Pancreas (tissue), 10 donors: ENCODE measurements at regions not wholly inside any gene's neighbourhood (a gene's known extent, or its start where the extent isn't known, plus 50 kb on each side); places are given as distances from the start of the nearest gene placed in this dataset.

Experiments
- ATAC-seq, 4 donors: fragments of 200-7000 bp; cut with Tn5 transposase; one replicate each; pipeline versions ENCODE4 v1.8.0 to v1.9.1; 2020; ENCODE audit warnings: mild to moderate bottlenecking in 4 of 4, moderate library complexity in 4 of 4
- DNase-seq, 6 donors: peaks; one replicate each; pipeline ENCODE4 v3.0.0-alpha.2; 2020
- FAIRE-seq: peaks from 2 replicates; lab custom pipeline; 2012; peaks lifted over from hg19 to GRCh38; lab: Jason Lieb, UNC
- H3K27ac ChIP-seq, 4 donors: fragments of 200-600 bp; sonication (generic); 1 replicate in 3 of 4; 2 replicates in 1 of 4; pipeline versions ENCODE4 v1.5.0 to v1.8.0; 2020
- H3K27me3 ChIP-seq, 4 donors: fragments of 200-600 bp; one replicate each; pipeline ENCODE4 v1.8.0; 2021
- H3K36me3 ChIP-seq, 3 donors: fragments of 200-600 bp; sonication (generic) in 1 of 3; one replicate each; pipeline versions ENCODE4 v1.5.0 to v1.8.0; 2020 to 2021
- H3K4me1 ChIP-seq, 3 donors: fragments of 200-600 bp; one replicate each; pipeline ENCODE4 v1.8.0; 2021
- H3K4me3 ChIP-seq, 4 donors: fragments of 200-600 bp; sonication (generic) in 2 of 4; one replicate each; pipeline versions ENCODE4 v1.5.0 to v1.8.0; 2020 to 2021
- H3K9me3 ChIP-seq, 4 donors: fragments of 200-600 bp; one replicate each; pipeline ENCODE4 v1.8.0; 2021
- WGBS, 2 donors: extraction: QIAGEN DNeasy Blood & Tissue Kit; methylation state at CpG; one replicate each; pipeline ENCODE4 v1.1.7; 2013; 5-methylcytosine and 5-hydroxymethylcytosine counted together
- intact Hi-C, 3 donors: fragments of 100-400 bp; cut with DNase I; formaldehyde crosslinking; loops; one replicate each; pipeline versions ENCODE4 v1.11.1 to v1.14.2; 2022
- TF ChIP-seq, protein P1 (sequence below), 4 donors: fragments of 200-600 bp; sonication (generic) in 3 of 4; IDR thresholded peaks; one replicate each; pipeline versions ENCODE4 v1.5.0 to v1.8.0; 2021; ENCODE audit warnings: antibody characterized with exemption in 4 of 4
- donor health status: healthy with polysubstance abuse.
- donor health status: DM: no; HTN: no; CAD: no; lungs with moderate emphysema.
- donor health status: DM: no; HTN: no; CAD: no.
- donor health status: control.
- donor health status: control.
- donor health status: Bipolar disorder and iron deficiency.
- donor health status: DM: yes; HTN: yes; CAD: no.
- donor health status: DM: no; HTN: no; CAD: no.
- donor health status: DM: no; HTN: no; CAD: no.
- donor health status: DM: yes; HTN: yes; CAD: no.

DNA sequence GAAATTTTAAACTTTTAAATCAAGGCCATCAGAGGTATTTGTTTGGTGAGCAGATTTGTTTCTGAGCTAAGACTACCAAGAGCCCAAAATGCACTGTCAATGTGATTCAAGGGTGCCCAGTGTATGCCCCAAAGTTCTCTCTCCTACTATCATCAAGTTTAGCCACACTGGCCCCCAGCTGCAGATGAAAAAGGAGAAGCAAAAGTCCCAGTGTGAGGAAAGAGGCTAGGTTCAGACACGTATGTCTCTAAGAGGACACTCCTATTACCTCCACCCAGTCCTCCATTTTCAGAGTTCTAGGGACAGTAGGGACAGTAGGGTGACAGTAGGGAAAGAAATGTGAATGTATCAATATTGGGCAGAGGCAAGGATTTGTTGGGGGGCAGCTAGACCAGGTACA is 230.8 kb downstream of the CD83 start:
- H3K4me1 ChIP-seq, result no peaks in the 10 kb centered on the region
- no peak overlapping the region for H3K4me3 ChIP-seq
- TF ChIP-seq, protein P1, sequence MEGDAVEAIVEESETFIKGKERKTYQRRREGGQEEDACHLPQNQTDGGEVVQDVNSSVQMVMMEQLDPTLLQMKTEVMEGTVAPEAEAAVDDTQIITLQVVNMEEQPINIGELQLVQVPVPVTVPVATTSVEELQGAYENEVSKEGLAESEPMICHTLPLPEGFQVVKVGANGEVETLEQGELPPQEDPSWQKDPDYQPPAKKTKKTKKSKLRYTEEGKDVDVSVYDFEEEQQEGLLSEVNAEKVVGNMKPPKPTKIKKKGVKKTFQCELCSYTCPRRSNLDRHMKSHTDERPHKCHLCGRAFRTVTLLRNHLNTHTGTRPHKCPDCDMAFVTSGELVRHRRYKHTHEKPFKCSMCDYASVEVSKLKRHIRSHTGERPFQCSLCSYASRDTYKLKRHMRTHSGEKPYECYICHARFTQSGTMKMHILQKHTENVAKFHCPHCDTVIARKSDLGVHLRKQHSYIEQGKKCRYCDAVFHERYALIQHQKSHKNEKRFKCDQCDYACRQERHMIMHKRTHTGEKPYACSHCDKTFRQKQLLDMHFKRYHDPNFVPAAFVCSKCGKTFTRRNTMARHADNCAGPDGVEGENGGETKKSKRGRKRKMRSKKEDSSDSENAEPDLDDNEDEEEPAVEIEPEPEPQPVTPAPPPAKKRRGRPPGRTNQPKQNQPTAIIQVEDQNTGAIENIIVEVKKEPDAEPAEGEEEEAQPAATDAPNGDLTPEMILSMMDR (IDR thresholded peaks at IDR 0.05), result no peak
- no peaks in the 10 kb centered on the region for H3K27me3 ChIP-seq
- no peaks in the 10 kb centered on the region for H3K9me3 ChIP-seq
- no peaks in the 10 kb centered on the region for H3K36me3 ChIP-seq
- ATAC-seq (no peak), FAIRE-seq (no peak), DNase-seq (no peak)
- H3K27ac ChIP-seq, result no peak overlapping the region
- WGBS, 2 donors, result 82 to 89% methylated on average over 1 of the region's 1 CpG
- intact Hi-C loops, result loop anchor here in 1 of 3 donors (10.0 kb wide), 1 partner anchor 756 kb away; no protein-coding TSS in a partner anchor

DNA sequence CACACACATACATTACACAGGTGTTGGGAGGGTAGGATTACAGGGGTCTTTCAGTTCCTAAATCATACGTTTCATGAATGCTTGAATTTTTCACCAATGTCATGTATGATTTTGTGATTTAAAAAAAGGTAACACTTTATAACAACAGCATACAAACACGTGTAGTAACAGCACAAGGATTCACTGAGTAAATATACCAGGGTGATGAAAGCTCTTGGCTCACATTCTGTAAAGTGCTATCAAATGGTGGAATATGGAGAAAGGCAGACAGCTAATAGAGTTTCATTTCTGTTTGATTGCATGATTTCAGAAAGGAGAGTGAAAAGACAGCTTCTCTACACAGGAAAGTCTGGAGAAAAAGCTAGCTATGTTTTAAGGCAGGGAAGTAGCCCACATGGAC is 231.9 kb downstream of the CD83 start:
- DNase-seq (no peak), ATAC-seq (no peak), FAIRE-seq (no peak)
- Histone ChIP-seq H3K4me1 (no peaks in the 10 kb centered on the region), H3K36me3 (no peaks in the 10 kb centered on the region), H3K9me3 (no peaks in the 10 kb centered on the region), H3K4me3 (no peak overlapping the region), H3K27ac (no peak overlapping the region), H3K27me3 (no peaks in the 10 kb centered on the region)
- intact Hi-C loops, result loop anchor here in 1 of 3 donors (10.0 kb wide), 1 partner anchor 755 kb away; no protein-coding TSS in a partner anchor
- TF ChIP-seq, protein P1 (IDR thresholded peaks at IDR 0.05), result no peak
- WGBS, 2 donors, result 52 to 56% methylated on average over 2 of the region's 2 CpGs

DNA sequence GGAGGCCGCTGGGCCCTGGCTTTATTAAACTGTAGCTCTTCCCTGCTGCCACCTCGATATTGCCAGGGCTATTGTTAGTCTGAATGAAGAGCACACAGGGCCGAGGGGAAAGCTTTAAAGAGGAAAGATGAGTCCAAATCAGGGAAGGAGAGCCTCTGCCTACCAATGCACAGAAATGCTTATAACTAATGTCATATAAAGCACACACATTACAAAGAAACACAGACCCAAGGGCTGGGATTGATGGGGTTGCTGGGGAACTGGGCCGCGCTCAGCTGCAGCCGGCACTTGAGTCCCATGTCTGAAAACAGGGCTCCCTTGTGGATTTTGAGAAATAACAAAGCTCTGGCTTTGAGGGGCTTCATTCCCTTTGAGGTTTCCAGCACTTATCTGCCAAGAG is 232.6 kb downstream of the CD83 start:
- DNase-seq, result no peak
- 81 to 89% methylated on average over 6 of the region's 6 CpGs for WGBS, 2 donors
- no peak for FAIRE-seq
- H3K36me3 ChIP-seq, result no peaks in the 10 kb centered on the region
- H3K9me3 ChIP-seq, result no peaks in the 10 kb centered on the region
- TF ChIP-seq, protein P1 (IDR thresholded peaks at IDR 0.05), result no peak
- H3K4me3 ChIP-seq, result no peak overlapping the region
- ATAC-seq, result no peak
- no peaks in the 10 kb centered on the region for H3K27me3 ChIP-seq
- intact Hi-C loops, result no loop called here
- no peak overlapping the region for H3K27ac ChIP-seq
- no peaks in the 10 kb centered on the region for H3K4me1 ChIP-seq

DNA sequence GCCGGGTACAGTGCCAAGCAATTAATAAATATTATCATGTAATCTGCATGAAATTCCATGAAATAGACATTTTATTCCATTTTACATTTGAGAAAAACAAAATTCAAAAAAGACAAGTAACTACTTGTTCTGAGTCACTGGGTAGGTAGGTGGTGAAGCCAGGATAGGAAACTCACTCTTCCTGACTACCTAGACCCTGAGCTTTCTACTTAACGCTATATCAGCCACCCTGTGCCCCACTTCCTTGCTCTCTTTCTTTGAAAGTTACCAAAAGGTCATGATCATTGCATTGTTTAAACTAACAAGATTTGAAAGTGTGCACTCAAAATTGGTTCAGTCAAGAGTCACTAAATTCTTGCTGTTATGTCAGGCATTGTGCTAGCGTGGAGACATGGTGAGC is 235.7 kb downstream of the CD83 start:
- Histone ChIP-seq H3K27me3 (no peaks in the 10 kb centered on the region), H3K36me3 (no peaks in the 10 kb centered on the region), H3K4me3 (no peak overlapping the region), H3K4me1 (no peaks in the 10 kb centered on the region), H3K9me3 (no peaks in the 10 kb centered on the region), H3K27ac (no peak overlapping the region)
- ATAC-seq (no peak), FAIRE-seq (no peak), DNase-seq (no peak)
- TF ChIP-seq, protein P1 (IDR thresholded peaks at IDR 0.05), result no peak
- WGBS, 2 donors, result 62 to 79% methylated on average over 3 of the region's 3 CpGs
- intact Hi-C loops, result no loop called here

DNA sequence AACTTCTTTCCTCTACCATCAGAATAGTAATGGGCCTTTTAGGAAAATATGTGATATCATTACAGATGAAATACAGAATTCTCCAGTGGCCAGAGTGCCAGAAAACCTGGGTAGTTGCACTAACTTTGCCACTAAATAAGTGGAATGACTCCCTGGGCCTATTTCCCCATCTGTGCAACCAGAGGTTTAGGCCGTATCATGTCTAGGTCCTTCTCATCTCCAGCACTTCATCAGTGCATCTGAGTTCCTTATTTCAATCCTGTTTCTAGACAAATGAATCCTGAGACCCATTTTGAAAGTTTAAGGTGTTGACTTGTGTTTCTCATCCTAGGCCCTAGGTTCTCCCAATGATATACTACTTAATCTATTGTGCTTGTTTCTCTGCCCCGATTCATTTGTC is 236.2 kb downstream of the CD83 start:
- Histone ChIP-seq H3K4me1 (no peaks in the 10 kb centered on the region), H3K27me3 (no peaks in the 10 kb centered on the region), H3K36me3 (no peaks in the 10 kb centered on the region), H3K9me3 (no peaks in the 10 kb centered on the region), H3K4me3 (no peak overlapping the region), H3K27ac (no peak overlapping the region)
- TF ChIP-seq, protein P1 (IDR thresholded peaks at IDR 0.05), result no peak
- ATAC-seq (no peak), DNase-seq (no peak), FAIRE-seq (no peak)
- intact Hi-C loops, result no loop called here
- WGBS, 2 donors, result 88 to 97% methylated on average over 2 of the region's 2 CpGs
